ENCODE measurements at regions not wholly inside any gene's neighbourhood (a gene's known extent, or its start where the extent isn't known, plus 50 kb on each side); places are given as distances from the start of the nearest gene placed in this dataset.

- TF ChIP-seq CTCF (IDR thresholded peaks at IDR 0.05; ENCODE audit: low read length) (no peak), EZH2 (IDR thresholded peaks at IDR 0.05; ENCODE audit: borderline replicate concordance, low read length) (no peak)
These were observed 1422.9 kb downstream of the KCNT2 start for GRCh38 chr1:195185321-195185720.
